WTC11 (cell line): ENCODE measurements at regions not wholly inside any gene's neighbourhood (a gene's known extent, or its start where the extent isn't known, plus 50 kb on each side); places are given as distances from the start of the nearest gene placed in this dataset.
A peak's percentile ranks its signal among the peaks of the same experiment; 100 is the strongest.

Experiments
- ATAC-seq: fragments of 200-7000 bp; cut with Tn5 transposase; 2 replicates; pipeline ENCODE4 v1.10.0; 2021; ENCODE audit warnings: mild to moderate bottlenecking, moderate library complexity
- CTCF ChIA-PET: fragments of 300-600 bp; sonication (Branson Sonifier 250); formaldehyde crosslinking; loops from one replicate; lab custom pipeline; 2021; ENCODE audit warnings: antibody characterized with exemption; lab: Charles Lee
- POLR2A ChIA-PET: fragments of 350-600 bp; sonication (Branson Sonifier 250); formaldehyde crosslinking; loops from one replicate; lab custom pipeline; 2021; ENCODE audit warnings: antibody characterized with exemption; lab: Charles Lee
- DNase-seq: peaks from one replicate; pipeline ENCODE4 v3.0.0; 2021; ENCODE audit warnings: low spot score
- H3K27ac Mint-ChIP-seq: 2 replicates; pipeline ENCODE4 v1.8.0; 2021; ENCODE audit warnings: mixed read lengths
- H3K27me3 Mint-ChIP-seq: 2 replicates; pipeline ENCODE4 v1.8.0; 2021; ENCODE audit warnings: low read depth, mild to moderate bottlenecking, moderate library complexity, mixed read lengths
- H3K36me3 Mint-ChIP-seq: 2 replicates; pipeline ENCODE4 v1.8.0; 2021; ENCODE audit warnings: mixed read lengths
- H3K4me1 Mint-ChIP-seq: 2 replicates; pipeline ENCODE4 v1.8.0; 2022; ENCODE audit warnings: mixed read lengths
- H3K4me3 Mint-ChIP-seq: 2 replicates; pipeline ENCODE4 v1.8.0; 2021; ENCODE audit warnings: mild to moderate bottlenecking, moderate library complexity, mixed read lengths
- H3K9me3 Mint-ChIP-seq: 2 replicates; pipeline ENCODE4 v1.8.0; 2021; ENCODE audit warnings: mixed read lengths
- ARID4B ChIP-seq: sonication (generic); formaldehyde crosslinking; IDR thresholded peaks from 2 replicates; pipeline ENCODE4 v1.8.0; 2023; ENCODE audit warnings: missing genetic modification reagents, mild to moderate bottlenecking, borderline replicate concordance
- ATF3 ChIP-seq: sonication (generic); formaldehyde crosslinking; conservative IDR thresholded peaks from 2 replicates; pipeline ENCODE4 v1.8.1; 2022; ENCODE audit warnings: mild to moderate bottlenecking, missing genetic modification reagents
- CREB1 ChIP-seq: sonication (generic); formaldehyde crosslinking; IDR thresholded peaks from 2 replicates; pipeline ENCODE4 v1.8.0; 2023; ENCODE audit warnings: mild to moderate bottlenecking, missing genetic modification reagents
- CREM ChIP-seq: sonication (generic); formaldehyde crosslinking; IDR thresholded peaks from 2 replicates; pipeline ENCODE4 v1.8.1; 2022; ENCODE audit warnings: mild to moderate bottlenecking, missing genetic modification reagents, moderate library complexity
- ERG ChIP-seq: fragments of 250-450 bp; sonication (Bioruptor Pico); IDR thresholded peaks from 2 replicates; pipeline ENCODE4 v1.8.0; 2021; ENCODE audit warnings: mild to moderate bottlenecking
- ESRRA ChIP-seq: sonication (generic); formaldehyde crosslinking; IDR thresholded peaks from 2 replicates; pipeline ENCODE4 v1.8.1; 2022; ENCODE audit warnings: mild to moderate bottlenecking, missing genetic modification reagents, borderline replicate concordance
- GRHL2 ChIP-seq: fragments of 250-450 bp; sonication (Bioruptor Pico); IDR thresholded peaks from 2 replicates; pipeline ENCODE4 v1.8.0; 2022; ENCODE audit warnings: mild to moderate bottlenecking, moderate library complexity; ENCODE audit not compliant: insufficient replicate concordance, severe bottlenecking
- HMGA2 ChIP-seq: fragments of 250-450 bp; sonication (Bioruptor Pico); IDR thresholded peaks from 2 replicates; pipeline ENCODE4 v1.4.0; 2021; ENCODE audit warnings: mild to moderate bottlenecking, moderate library complexity
- JUN ChIP-seq: sonication (generic); formaldehyde crosslinking; IDR thresholded peaks from 2 replicates; pipeline ENCODE4 v1.8.0; 2023; ENCODE audit warnings: mild to moderate bottlenecking, missing genetic modification reagents
- MAX ChIP-seq: sonication (generic); formaldehyde crosslinking; IDR thresholded peaks from 2 replicates; pipeline ENCODE4 v1.8.0; 2022; ENCODE audit warnings: mild to moderate bottlenecking, missing genetic modification reagents
- MXD4 ChIP-seq: fragments of 250-450 bp; sonication (Bioruptor Pico); IDR thresholded peaks from 2 replicates; pipeline ENCODE4 v1.8.0; 2021; ENCODE audit warnings: mild to moderate bottlenecking, moderate library complexity, borderline replicate concordance
- NR1H2 ChIP-seq: sonication (generic); formaldehyde crosslinking; IDR thresholded peaks from 2 replicates; pipeline ENCODE4 v1.9.0; 2021; ENCODE audit warnings: mild to moderate bottlenecking, moderate library complexity, missing genetic modification reagents
- NR3C1 ChIP-seq: sonication (generic); formaldehyde crosslinking; conservative IDR thresholded peaks from 2 replicates; pipeline ENCODE4 v1.8.1; 2023; ENCODE audit warnings: low read depth, mild to moderate bottlenecking, missing genetic modification reagents
- OVOL2 ChIP-seq: fragments of 250-450 bp; sonication (Bioruptor Pico); IDR thresholded peaks from 2 replicates; pipeline ENCODE4 v1.9.0; 2021; ENCODE audit warnings: mild to moderate bottlenecking, borderline replicate concordance
- RORB ChIP-seq: fragments of 250-450 bp; sonication (Bioruptor Pico); IDR thresholded peaks from 2 replicates; pipeline ENCODE4 v1.9.0; 2021; ENCODE audit warnings: mild to moderate bottlenecking
- SP1 ChIP-seq: sonication (generic); formaldehyde crosslinking; conservative IDR thresholded peaks from 2 replicates; pipeline ENCODE4 v1.8.1; 2022; ENCODE audit warnings: missing genetic modification reagents
- TP53 ChIP-seq: sonication (generic); formaldehyde crosslinking; IDR thresholded peaks from 2 replicates; pipeline ENCODE4 v1.8.1; 2023; ENCODE audit warnings: mild to moderate bottlenecking, missing genetic modification reagents
- USF2 ChIP-seq: sonication (generic); formaldehyde crosslinking; IDR thresholded peaks from 2 replicates; pipeline ENCODE4 v1.8.1; 2023; ENCODE audit warnings: mild to moderate bottlenecking, missing genetic modification reagents, moderate library complexity
- ZBTB21 ChIP-seq: sonication (generic); formaldehyde crosslinking; IDR thresholded peaks from 2 replicates; pipeline ENCODE4 v1.8.1; 2023; ENCODE audit warnings: mild to moderate bottlenecking, missing genetic modification reagents, borderline replicate concordance
- ZNF121 ChIP-seq: sonication (generic); formaldehyde crosslinking; IDR thresholded peaks from 2 replicates; pipeline ENCODE4 v1.8.0; 2023; ENCODE audit warnings: missing genetic modification reagents
- ZNF671 ChIP-seq: fragments of 250-450 bp; sonication (Bioruptor Pico); IDR thresholded peaks from 2 replicates; pipeline ENCODE4 v1.8.0; 2021; ENCODE audit warnings: mild to moderate bottlenecking

GRCh38 chr4:79209081-79209480 lies 116.8 kb downstream of the NAA11 start:
- no peak overlapping the region for H3K4me3 Mint-ChIP-seq
- no peak for ATAC-seq
- H3K4me1 Mint-ChIP-seq, result peaks cover 34% of the 10 kb centered on the region
- H3K36me3 Mint-ChIP-seq, result peaks cover 13% of the 10 kb centered on the region
- no peak for DNase-seq
- POLR2A ChIA-PET, result no interaction called here
- TF ChIP-seq MAX (CRISPR knock-in tag), result no peak
- TF ChIP-seq CREM (CRISPR knock-in tag), result no peak
- no peak for TF ChIP-seq ERG
- TF ChIP-seq OVOL2, result no peak
- no peak for TF ChIP-seq HMGA2 (CRISPR knock-in tag)
- TF ChIP-seq ZBTB21 (CRISPR knock-in tag), result no peak
- no peak for TF ChIP-seq NR3C1 (CRISPR knock-in tag)
- TF ChIP-seq RORB (CRISPR knock-in tag), result no peak
- CTCF ChIA-PET, result no interaction called here
- H3K27me3 Mint-ChIP-seq, result no peaks in the 10 kb centered on the region; the same call in 1 of the 2 replicates
- no peak overlapping the region for H3K27ac Mint-ChIP-seq
- H3K9me3 Mint-ChIP-seq, result peaks cover 20% of the 10 kb centered on the region

- H3K9me3 Mint-ChIP-seq, result peaks cover 20% of the 10 kb centered on the region
- no peak overlapping the region for H3K4me3 Mint-ChIP-seq
- ChIA-PET CTCF (no interaction called here), POLR2A (interaction anchor here (0.7 kb wide), 1 partner anchor 53 kb away, joined by 7 read pairs; no protein-coding TSS in a partner anchor)
- TF ChIP-seq ZNF671 (CRISPR knock-in tag), result no peak
- no peak for TF ChIP-seq USF2 (CRISPR knock-in tag)
- no peak for TF ChIP-seq JUN (CRISPR knock-in tag)
- TF ChIP-seq NR1H2 (CRISPR knock-in tag), result no peak
- TF ChIP-seq ZBTB21 (CRISPR knock-in tag), result no peak
- TF ChIP-seq ESRRA (CRISPR knock-in tag), result no peak
- no peak for TF ChIP-seq GRHL2 (CRISPR knock-in tag)
- no peak for TF ChIP-seq CREB1 (CRISPR knock-in tag)
- no peak for TF ChIP-seq ATF3 (CRISPR knock-in tag)
- no peak for TF ChIP-seq SP1 (CRISPR knock-in tag)
- TF ChIP-seq ZNF121, result no peak
- TF ChIP-seq CREM (CRISPR knock-in tag), result no peak
- no peak for TF ChIP-seq ARID4B (CRISPR knock-in tag)
- no peak for TF ChIP-seq TP53 (CRISPR knock-in tag)
- no peak for TF ChIP-seq MXD4 (CRISPR knock-in tag)
- H3K27me3 Mint-ChIP-seq, result no peaks in the 10 kb centered on the region; the same call in 1 of the 2 replicates
- H3K4me1 Mint-ChIP-seq, result peaks cover 33% of the 10 kb centered on the region
- ATAC-seq (peak; percentile 57), DNase-seq (no peak)
- no peak overlapping the region for H3K27ac Mint-ChIP-seq
- H3K36me3 Mint-ChIP-seq, result peaks cover 13% of the 10 kb centered on the region
These were observed 118.6 kb downstream of the NAA11 start for GRCh38 chr4:79207281-79207680.
